A549 (cell line): ENCODE measurements at regions not wholly inside any gene's neighbourhood (a gene's known extent, or its start where the extent isn't known, plus 50 kb on each side); places are given as distances from the start of the nearest gene placed in this dataset.

Source experiments
- ATAC-seq, 2 experiments: fragments of 200-7000 bp in 1 of 2; fragments of >200 bp in 1 of 2; cut with Nextera tagmentation in 1 of 2; cut with Tn5 transposase in 1 of 2; 3 replicates each; pipeline versions ENCODE4 v1.8.0 to v1.9.1; 2018 to 2020; ENCODE audit warnings: mild to moderate bottlenecking in 1 of 2, moderate library complexity in 1 of 2
- CTCF ChIA-PET: fragments of 300-600 bp; sonication (Branson Sonifier 250); formaldehyde crosslinking; extraction: SDS; loops from one replicate; lab custom pipeline; 2021; ENCODE audit warnings: antibody characterized with exemption, inconsistent platforms; lab: Yijun Ruan, JAX
- POLR2A ChIA-PET: fragments of 350-600 bp; formaldehyde crosslinking; extraction: SDS; loops from one replicate; lab custom pipeline; 2021; ENCODE audit warnings: antibody characterized with exemption, inconsistent platforms; lab: Yijun Ruan, JAX
- DNase-seq, 2 experiments: peaks; one replicate each; pipeline versions ENCODE4 v3.0.0 to v3.0.0-alpha.2; 2011 to 2016; ENCODE audit warnings: low read depth in 1 of 2, low spot score in 1 of 2
- FAIRE-seq: peaks from 2 replicates; lab custom pipeline; 2011; peaks lifted over from hg19 to GRCh38; lab: Jason Lieb, UNC
- H3K27ac ChIP-seq, 2 experiments: fragments of >200 bp; sonication (Bioruptor Twin); formaldehyde crosslinking; 3 replicates each; pipeline ENCODE4 v1.5.1; 2016 to 2017
- H3K4me1 ChIP-seq: fragments of >200 bp; sonication (Bioruptor Twin); formaldehyde crosslinking; 3 replicates; pipeline ENCODE4 v1.6.1; 2016
- H3K4me2 ChIP-seq: fragments of >200 bp; sonication (Bioruptor Twin); formaldehyde crosslinking; 3 replicates; pipeline ENCODE4 v1.6.1; 2016
- H3K4me3 ChIP-seq: fragments of >200 bp; sonication (Bioruptor Twin); formaldehyde crosslinking; 3 replicates; pipeline ENCODE4 v1.5.1; 2016
- H3K9me3 ChIP-seq: fragments of >200 bp; sonication (Bioruptor Twin); formaldehyde crosslinking; 3 replicates; pipeline ENCODE4 v1.6.1; 2016
- BHLHE40 ChIP-seq: IDR thresholded peaks from 2 replicates; pipeline ENCODE4 v1.6.1; 2012; ENCODE audit warnings: low read depth, low read length, inconsistent platforms
- CEBPB ChIP-seq, 2 experiments: fragments of >200 bp in 1 of 2; sonication (Bioruptor Twin) in 1 of 2; formaldehyde crosslinking in 1 of 2; IDR thresholded peaks; 2 replicates each; pipeline ENCODE4 v1.6.1; 2012 to 2016
- CTCF ChIP-seq: fragments of >200 bp; sonication (Bioruptor Twin); formaldehyde crosslinking; IDR thresholded peaks from 3 replicates; pipeline ENCODE4 v1.5.1; 2016
- E2F6 ChIP-seq: IDR thresholded peaks from 2 replicates; pipeline ENCODE4 v1.6.1; 2012; ENCODE audit warnings: low read depth, borderline replicate concordance
- ESRRA ChIP-seq: fragments of 150-350 bp; IDR thresholded peaks from 2 replicates; pipeline ENCODE4 v1.6.1; 2014; ENCODE audit warnings: mild to moderate bottlenecking, low read length, borderline replicate concordance
- FOXS1 ChIP-seq: fragments of 250-450 bp; sonication (Bioruptor Pico); IDR thresholded peaks from 2 replicates; pipeline ENCODE4 v1.5.0; 2020; ENCODE audit warnings: mild to moderate bottlenecking, moderate library complexity
- GATA3 ChIP-seq: IDR thresholded peaks from 2 replicates; pipeline ENCODE4 v1.6.1; 2012; ENCODE audit warnings: borderline replicate concordance
- HEYL ChIP-seq: fragments of 250-450 bp; sonication (Bioruptor Pico); IDR thresholded peaks from 2 replicates; pipeline ENCODE4 v1.8.0; 2021; ENCODE audit warnings: mild to moderate bottlenecking, moderate library complexity
- HOXA7 ChIP-seq: fragments of 250-450 bp; sonication (Bioruptor Pico); IDR thresholded peaks from 2 replicates; pipeline ENCODE4 v1.5.0; 2020; ENCODE audit warnings: mild to moderate bottlenecking, moderate library complexity
- HOXB13 ChIP-seq: fragments of 250-450 bp; sonication (Bioruptor Pico); IDR thresholded peaks from 2 replicates; pipeline ENCODE4 v1.5.0; 2020; ENCODE audit warnings: low read depth, mild to moderate bottlenecking, moderate library complexity
- JUNB ChIP-seq: fragments of >200 bp; sonication (Bioruptor Twin); formaldehyde crosslinking; IDR thresholded peaks from 2 replicates; pipeline ENCODE4 v1.6.1; 2016
- KDM1A ChIP-seq: fragments of 200-600 bp; sonication (generic); IDR thresholded peaks from 2 replicates; pipeline ENCODE4 v1.6.1; 2016; ENCODE audit warnings: low read depth, mild to moderate bottlenecking
- KDM5A ChIP-seq: fragments of 200-600 bp; sonication (generic); IDR thresholded peaks from 2 replicates; pipeline ENCODE4 v1.6.1; 2016; ENCODE audit warnings: antibody characterized with exemption, mild to moderate bottlenecking
- MAFK ChIP-seq: fragments of 450-650 bp; IDR thresholded peaks from 2 replicates; pipeline ENCODE4 v1.6.1; 2014; ENCODE audit not compliant: partially characterized antibody
- MAZ ChIP-seq: fragments of 150-350 bp; IDR thresholded peaks from 2 replicates; pipeline ENCODE4 v1.6.1; 2014; ENCODE audit warnings: antibody characterized with exemption, low read depth, low read length, borderline replicate concordance
- NPAS2 ChIP-seq: fragments of 250-450 bp; sonication (Bioruptor Pico); IDR thresholded peaks from 2 replicates; pipeline ENCODE4 v1.8.0; 2022; ENCODE audit warnings: mild to moderate bottlenecking, moderate library complexity, borderline replicate concordance
- NR3C1 ChIP-seq: fragments of >200 bp; sonication (Bioruptor Twin); formaldehyde crosslinking; IDR thresholded peaks from 3 replicates; pipeline ENCODE4 v1.6.1; 2017
- POLR2A ChIP-seq: IDR thresholded peaks from 2 replicates; pipeline ENCODE4 v1.6.1; 2012; ENCODE audit warnings: mild to moderate bottlenecking, low read length
- POLR2AphosphoS2 ChIP-seq: conservative IDR thresholded peaks from 2 replicates; pipeline ENCODE4 v1.6.1; 2012; ENCODE audit warnings: low read length, improper control_type of control experiment, inconsistent platforms
- RAD21 ChIP-seq, 2 experiments: fragments of >200 bp in 1 of 2; sonication (Bioruptor Twin) in 1 of 2; formaldehyde crosslinking in 1 of 2; IDR thresholded peaks in 1 of 2; conservative IDR thresholded peaks in 1 of 2; 2 replicates in 1 of 2; 3 replicates in 1 of 2; pipeline ENCODE4 v1.6.1; 2012 to 2018; ENCODE audit warnings: inconsistent platforms in 1 of 2
- RARB ChIP-seq: fragments of 250-450 bp; sonication (Bioruptor Pico); IDR thresholded peaks from 2 replicates; pipeline ENCODE4 v1.8.0; 2021; ENCODE audit warnings: mild to moderate bottlenecking, moderate library complexity
- SMC3 ChIP-seq: fragments of >200 bp; sonication (Bioruptor Twin); formaldehyde crosslinking; IDR thresholded peaks from 3 replicates; pipeline ENCODE4 v1.6.1; 2018; ENCODE audit warnings: inconsistent platforms
- SREBF2 ChIP-seq: fragments of 450-650 bp; IDR thresholded peaks from 2 replicates; pipeline ENCODE4 v1.6.1; 2014; ENCODE audit warnings: mild to moderate bottlenecking, moderate library complexity
- TFCP2L1 ChIP-seq: fragments of 250-450 bp; sonication (Bioruptor Pico); IDR thresholded peaks from 2 replicates; pipeline ENCODE4 v1.5.0; 2021; ENCODE audit warnings: mild to moderate bottlenecking
- ZC3H11A ChIP-seq: fragments of 450-650 bp; IDR thresholded peaks from 2 replicates; pipeline ENCODE4 v1.6.1; 2014; ENCODE audit warnings: antibody characterized with exemption, mild to moderate bottlenecking
- ZFP36 ChIP-seq: fragments of 450-650 bp; IDR thresholded peaks from 2 replicates; pipeline ENCODE4 v1.6.1; 2014; ENCODE audit warnings: borderline replicate concordance; ENCODE audit not compliant: partially characterized antibody
- ZNF302 ChIP-seq: fragments of 250-450 bp; sonication (Bioruptor Pico); IDR thresholded peaks from 2 replicates; pipeline ENCODE4 v1.9.0; 2021; ENCODE audit warnings: inconsistent platforms, mild to moderate bottlenecking, moderate library complexity
- WGBS: methylation state at CpG from one replicate; pipeline ENCODE4 v1.1.6; 2017; ENCODE audit errors: missing lambda C conversion rate; 5-methylcytosine and 5-hydroxymethylcytosine counted together
- TF ChIP-seq, protein P1 (sequence below): IDR thresholded peaks from 2 replicates; pipeline ENCODE4 v1.6.1; 2012
- TF ChIP-seq, protein P2 (sequence below): fragments of 250-450 bp; sonication (Bioruptor Pico); IDR thresholded peaks from 2 replicates; pipeline ENCODE4 v1.5.0; 2021; ENCODE audit warnings: mild to moderate bottlenecking, moderate library complexity, borderline replicate concordance
- TF ChIP-seq, protein P3 (sequence below): IDR thresholded peaks from 2 replicates; pipeline ENCODE4 v1.6.1; 2012
- TF ChIP-seq, protein P4 (sequence below): fragments of 250-450 bp; sonication (Bioruptor Pico); IDR thresholded peaks from 2 replicates; pipeline ENCODE4 v1.5.0; 2020; ENCODE audit warnings: low read depth, mild to moderate bottlenecking, moderate library complexity

DNA sequence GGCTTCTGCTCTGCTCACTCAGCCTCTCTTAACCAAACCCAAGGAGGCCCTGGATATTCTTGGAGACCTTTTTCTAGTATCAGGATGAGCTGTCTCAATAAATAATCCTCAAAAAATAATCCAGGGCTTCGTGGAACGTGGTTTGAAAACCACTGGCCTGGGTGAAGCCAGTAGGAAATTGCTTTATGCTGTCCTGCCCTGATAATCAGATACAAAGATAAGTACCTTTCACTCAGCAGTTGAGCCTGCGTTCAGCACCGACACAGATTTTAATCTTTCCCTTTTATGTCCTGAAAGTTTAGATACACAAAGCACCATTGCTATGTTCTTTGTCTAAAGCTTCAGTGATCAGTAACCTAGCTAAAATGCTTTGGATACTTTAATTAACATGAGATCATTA, 460.0 kb downstream of the RFC3 start:
- ATAC-seq, result no peak
- TF ChIP-seq POLR2AphosphoS2 (no peak), NR3C1 (no peak), CTCF (no peak), TFCP2L1 (CRISPR knock-in tag) (no peak), ZFP36 (no peak), KDM1A (no peak), RAD21 (conservative IDR thresholded peaks at IDR 0.05 in 1 of 2, IDR thresholded peaks at IDR 0.05 in 1 of 2) (no peak), HOXA7 (CRISPR knock-in tag) (no peak), ZNF302 (no peak), RARB (CRISPR knock-in tag) (no peak), SREBF2 (no peak), MAFK (no peak), E2F6 (no peak), SMC3 (no peak), FOXS1 (CRISPR knock-in tag) (no peak), JUNB (no peak)
- TF ChIP-seq, protein P1, sequence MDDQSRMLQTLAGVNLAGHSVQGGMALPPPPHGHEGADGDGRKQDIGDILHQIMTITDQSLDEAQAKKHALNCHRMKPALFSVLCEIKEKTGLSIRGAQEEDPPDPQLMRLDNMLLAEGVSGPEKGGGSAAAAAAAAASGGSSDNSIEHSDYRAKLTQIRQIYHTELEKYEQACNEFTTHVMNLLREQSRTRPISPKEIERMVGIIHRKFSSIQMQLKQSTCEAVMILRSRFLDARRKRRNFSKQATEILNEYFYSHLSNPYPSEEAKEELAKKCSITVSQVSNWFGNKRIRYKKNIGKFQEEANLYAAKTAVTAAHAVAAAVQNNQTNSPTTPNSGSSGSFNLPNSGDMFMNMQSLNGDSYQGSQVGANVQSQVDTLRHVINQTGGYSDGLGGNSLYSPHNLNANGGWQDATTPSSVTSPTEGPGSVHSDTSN, result no peak
- TF ChIP-seq, protein P2, sequence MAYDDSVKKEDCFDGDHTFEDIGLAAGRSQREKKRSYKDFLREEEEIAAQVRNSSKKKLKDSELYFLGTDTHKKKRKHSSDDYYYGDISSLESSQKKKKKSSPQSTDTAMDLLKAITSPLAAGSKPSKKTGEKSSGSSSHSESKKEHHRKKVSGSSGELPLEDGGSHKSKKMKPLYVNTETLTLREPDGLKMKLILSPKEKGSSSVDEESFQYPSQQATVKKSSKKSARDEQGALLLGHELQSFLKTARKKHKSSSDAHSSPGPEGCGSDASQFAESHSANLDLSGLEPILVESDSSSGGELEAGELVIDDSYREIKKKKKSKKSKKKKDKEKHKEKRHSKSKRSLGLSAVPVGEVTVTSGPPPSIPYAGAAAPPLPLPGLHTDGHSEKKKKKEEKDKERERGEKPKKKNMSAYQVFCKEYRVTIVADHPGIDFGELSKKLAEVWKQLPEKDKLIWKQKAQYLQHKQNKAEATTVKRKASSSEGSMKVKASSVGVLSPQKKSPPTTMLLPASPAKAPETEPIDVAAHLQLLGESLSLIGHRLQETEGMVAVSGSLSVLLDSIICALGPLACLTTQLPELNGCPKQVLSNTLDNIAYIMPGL, result no peak
- TF ChIP-seq, protein P3, sequence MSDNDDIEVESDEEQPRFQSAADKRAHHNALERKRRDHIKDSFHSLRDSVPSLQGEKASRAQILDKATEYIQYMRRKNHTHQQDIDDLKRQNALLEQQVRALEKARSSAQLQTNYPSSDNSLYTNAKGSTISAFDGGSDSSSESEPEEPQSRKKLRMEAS, result no peak
- Histone ChIP-seq H3K9me3 (peaks cover 11% of the 10 kb centered on the region; the same call in 2 of the 3 replicates), H3K27ac (no peak overlapping the region), H3K4me3 (no peak overlapping the region), H3K4me1 (no peaks in the 10 kb centered on the region), H3K4me2 (no peak overlapping the region)
- POLR2A ChIA-PET, result no interaction called here
- 85% methylated on average over 4 of the region's 4 CpGs for WGBS
- CTCF ChIA-PET, result no interaction called here
- no peak for DNase-seq
- no peak for FAIRE-seq

DNA sequence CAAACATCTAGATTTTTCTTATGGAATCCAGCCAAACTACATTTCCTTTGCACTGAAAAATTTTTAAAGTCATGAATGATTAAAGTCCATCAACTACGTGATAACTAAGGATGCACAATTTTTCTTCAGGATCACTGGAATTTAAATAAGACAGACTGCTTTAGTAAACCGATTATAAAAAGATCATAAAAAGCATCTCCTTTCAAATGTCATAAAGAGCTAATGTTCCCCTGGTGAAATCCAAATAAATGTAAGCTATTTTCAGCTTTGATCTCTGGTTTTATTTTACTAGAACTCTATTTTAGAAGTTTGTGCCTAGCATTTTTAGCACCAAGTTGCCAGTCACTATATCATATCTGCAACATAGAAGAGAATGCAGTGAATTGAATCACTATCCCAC, 460.8 kb downstream of the RFC3 start:
- Histone ChIP-seq H3K4me1 (no peaks in the 10 kb centered on the region), H3K4me3 (no peak overlapping the region), H3K27ac (no peak overlapping the region), H3K9me3 (peaks cover 13% of the 10 kb centered on the region; the same call in 2 of the 3 replicates), H3K4me2 (no peak overlapping the region)
- ChIA-PET CTCF (no interaction called here), POLR2A (no interaction called here)
- no peak for TF ChIP-seq ESRRA
- no peak for TF ChIP-seq POLR2A
- no peak for TF ChIP-seq KDM5A
- TF ChIP-seq E2F6, result no peak
- TF ChIP-seq, protein P3, result no peak
- no peak for TF ChIP-seq BHLHE40
- no peak for TF ChIP-seq ZC3H11A
- no peak for TF ChIP-seq CEBPB (IDR thresholded peaks at IDR 0.05)
- TF ChIP-seq MAZ, result no peak
- TF ChIP-seq, protein P4, sequence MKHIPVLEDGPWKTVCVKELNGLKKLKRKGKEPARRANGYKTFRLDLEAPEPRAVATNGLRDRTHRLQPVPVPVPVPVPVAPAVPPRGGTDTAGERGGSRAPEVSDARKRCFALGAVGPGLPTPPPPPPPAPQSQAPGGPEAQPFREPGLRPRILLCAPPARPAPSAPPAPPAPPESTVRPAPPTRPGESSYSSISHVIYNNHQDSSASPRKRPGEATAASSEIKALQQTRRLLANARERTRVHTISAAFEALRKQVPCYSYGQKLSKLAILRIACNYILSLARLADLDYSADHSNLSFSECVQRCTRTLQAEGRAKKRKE (CRISPR knock-in tag), result no peak
- TF ChIP-seq HEYL (CRISPR knock-in tag), result no peak
- no peak for TF ChIP-seq HOXB13 (CRISPR knock-in tag)
- no peak for TF ChIP-seq GATA3
- TF ChIP-seq NPAS2 (CRISPR knock-in tag), result no peak
- TF ChIP-seq HOXA7 (CRISPR knock-in tag), result no peak
- no peak for ATAC-seq
- WGBS, result 75% methylated on average over 2 of the region's 2 CpGs
- DNase-seq, result no peak
- FAIRE-seq, result no peak
